ENCODE measurements at regions not wholly inside any gene's neighbourhood (a gene's known extent, or its start where the extent isn't known, plus 50 kb on each side); places are given as distances from the start of the nearest gene placed in this dataset.

- TF ChIP-seq POLR2A (IDR thresholded peaks at IDR 0.05) (no peak), CTCF (IDR thresholded peaks at IDR 0.05) (no peak)
Measured at GRCh38 chr9:104982543-104982942, 54.6 kb upstream of the ABCA1 start.

Measured in upper lobe of left lung (tissue), 4 donors.